ENCODE measurements at regions not wholly inside any gene's neighbourhood (a gene's known extent, or its start where the extent isn't known, plus 50 kb on each side); places are given as distances from the start of the nearest gene placed in this dataset.
A peak's percentile ranks its signal among the peaks of the same experiment; 100 is the strongest.

DNA sequence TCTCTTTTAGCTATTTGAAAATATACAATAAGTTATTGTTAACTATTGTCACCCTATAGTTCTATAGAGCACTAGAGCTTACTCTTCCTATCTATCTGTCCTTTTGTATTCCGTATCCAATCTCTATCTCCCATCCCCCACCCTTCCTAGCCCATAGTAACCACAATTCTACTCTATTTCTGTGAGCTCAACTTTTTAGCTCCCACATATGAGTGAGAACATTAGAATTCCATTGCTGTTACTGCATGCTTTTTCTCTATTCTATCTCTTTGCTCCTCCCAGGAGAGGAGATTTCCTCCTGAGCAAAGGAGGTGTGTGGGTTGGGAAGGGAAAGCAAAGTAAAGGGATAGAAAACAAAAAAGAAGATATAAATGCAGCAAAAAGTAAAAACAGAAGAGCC, 105.6 kb upstream of the SLC4A7 start:
- DNase-seq, result peak; percentile 78

DNA sequence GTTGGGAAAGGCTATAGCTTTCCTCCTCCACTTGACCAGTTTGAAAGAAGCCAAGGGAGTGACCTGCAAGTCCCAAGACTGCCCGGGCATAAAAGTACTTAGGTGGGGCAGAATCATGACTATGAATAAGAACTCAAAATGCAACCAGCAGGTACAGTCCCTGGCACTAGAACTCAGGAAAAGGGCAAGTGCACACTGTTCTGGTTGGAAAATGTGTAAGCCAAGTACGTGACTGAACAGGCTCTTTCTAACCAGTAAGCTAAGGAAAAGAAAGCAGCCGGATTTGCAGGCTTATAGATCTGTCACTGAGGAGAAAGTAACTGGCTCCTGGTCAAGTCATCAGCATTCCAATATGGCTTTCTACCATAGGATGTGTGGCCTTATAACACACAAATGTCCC, 101.2 kb upstream of the SLC4A7 start:
- DNase-seq, result no peak

DNA sequence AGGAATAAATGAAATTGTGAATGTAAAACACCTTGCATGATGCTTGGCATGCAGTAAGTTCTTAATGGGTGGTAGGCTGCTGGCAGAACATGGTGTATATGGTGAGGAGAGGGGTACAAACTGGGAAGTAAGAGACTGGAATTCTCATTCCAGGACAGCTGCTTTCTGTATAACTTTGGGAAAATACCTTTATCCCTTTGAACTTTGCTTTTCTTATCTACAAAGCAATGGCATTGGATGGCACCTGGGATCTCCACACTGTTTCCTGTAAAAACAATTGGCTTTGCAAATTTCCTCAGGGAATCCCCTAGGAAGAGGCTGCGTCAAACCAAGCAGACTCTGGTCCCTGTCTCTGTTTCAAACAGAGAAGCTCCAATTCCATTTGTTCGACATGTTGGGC, 100.7 kb upstream of the SLC4A7 start:
- no peak for DNase-seq

DNA sequence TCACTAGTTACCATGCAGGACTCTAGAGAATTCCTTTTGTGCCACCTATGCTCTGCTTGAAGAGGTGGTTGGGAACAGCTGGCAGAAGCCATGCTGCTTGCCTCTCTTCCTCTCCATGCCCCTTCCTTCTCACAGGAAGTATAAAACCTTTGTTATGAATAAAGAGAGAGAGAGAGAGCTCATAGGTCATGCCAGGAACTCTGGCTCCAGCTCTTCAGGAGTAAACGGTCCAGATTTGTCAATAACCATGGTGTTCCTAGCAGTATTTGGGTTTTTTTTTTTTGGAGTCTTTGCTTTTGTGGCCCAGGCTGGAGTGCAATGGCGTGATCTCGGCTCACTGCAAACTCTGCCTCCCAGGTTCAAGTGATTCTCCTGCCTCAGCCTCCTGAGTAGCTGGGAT, 97.7 kb upstream of the SLC4A7 start:
- DNase-seq, result no peak

DNA sequence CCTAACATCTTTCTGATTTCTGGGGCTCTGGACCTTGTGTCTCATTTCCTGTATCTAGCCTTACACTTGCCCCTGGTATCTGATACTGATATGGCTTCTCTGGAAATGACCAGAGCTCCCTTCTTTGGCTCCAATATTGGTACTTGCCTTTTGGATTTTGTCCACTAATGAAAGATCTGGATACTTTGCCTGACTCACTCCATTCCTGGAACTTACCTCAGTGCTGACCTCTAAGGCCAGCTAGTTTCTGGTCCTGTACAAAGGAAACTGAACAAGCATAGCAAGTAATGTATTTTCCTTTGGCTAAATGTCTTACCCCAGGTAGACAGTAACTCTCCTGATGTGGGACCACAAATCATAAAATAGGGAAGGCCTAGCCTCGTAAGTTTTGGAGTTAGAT, 93.8 kb upstream of the SLC4A7 start:
- DNase-seq, result no peak

DNA sequence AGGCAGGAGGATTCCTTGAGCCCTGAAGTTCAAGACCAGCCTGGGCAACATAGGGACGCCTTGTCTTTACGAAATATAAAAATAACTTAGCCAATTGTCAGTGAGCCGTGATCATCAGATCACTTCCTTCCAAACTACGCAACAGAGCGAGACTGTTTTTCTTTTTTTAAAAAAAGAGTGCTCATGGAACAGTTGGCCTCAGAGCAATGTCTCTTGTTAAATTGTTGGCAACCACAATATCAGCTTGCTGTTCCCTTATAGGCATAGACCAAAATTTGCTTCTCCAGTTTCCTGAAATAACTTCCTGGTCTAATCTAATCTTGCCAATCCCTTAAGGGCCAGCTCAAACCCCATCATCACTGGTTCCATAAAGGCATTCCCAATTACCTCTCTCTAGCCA, 93.3 kb upstream of the SLC4A7 start:
- no peak for DNase-seq

DNA sequence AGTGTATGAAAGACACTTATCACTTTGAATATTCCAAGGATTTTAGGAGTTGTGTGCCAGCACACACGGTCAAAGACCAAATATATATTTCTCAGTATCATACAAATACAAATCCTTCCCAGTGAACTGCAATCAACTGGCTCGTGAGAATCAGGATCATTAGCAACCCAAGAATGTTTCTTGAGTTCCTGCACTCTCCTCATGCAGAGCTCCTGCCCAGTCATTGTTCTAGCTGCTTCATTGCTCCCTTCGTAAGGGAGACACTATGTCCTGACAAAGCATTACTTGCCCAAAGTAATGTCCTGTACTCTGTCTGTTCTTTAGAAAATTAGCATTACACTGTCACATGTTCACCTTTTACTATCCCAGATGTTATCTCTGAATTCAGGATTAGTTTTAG, 92.0 kb upstream of the SLC4A7 start:
- no peak for DNase-seq

DNA sequence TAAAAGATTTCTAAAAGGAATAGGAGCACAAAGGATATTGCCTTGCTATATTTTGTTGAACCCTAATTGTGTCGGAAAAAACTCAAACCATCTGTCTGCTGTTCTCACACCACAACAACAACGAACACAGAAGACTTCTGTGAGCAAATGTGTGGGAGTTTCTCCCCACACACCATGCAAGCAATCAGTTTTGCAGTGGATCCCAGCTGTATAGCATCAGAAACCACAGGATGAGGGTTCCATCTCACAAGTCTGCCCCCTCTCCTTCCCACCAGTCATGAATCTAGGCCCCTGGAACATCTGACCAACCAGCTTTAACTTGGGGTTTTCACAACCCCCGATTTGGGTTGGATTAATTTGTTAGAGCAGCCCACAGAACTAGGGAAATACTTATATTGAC, 91.3 kb upstream of the SLC4A7 start:
- no peak for DNase-seq

DNA sequence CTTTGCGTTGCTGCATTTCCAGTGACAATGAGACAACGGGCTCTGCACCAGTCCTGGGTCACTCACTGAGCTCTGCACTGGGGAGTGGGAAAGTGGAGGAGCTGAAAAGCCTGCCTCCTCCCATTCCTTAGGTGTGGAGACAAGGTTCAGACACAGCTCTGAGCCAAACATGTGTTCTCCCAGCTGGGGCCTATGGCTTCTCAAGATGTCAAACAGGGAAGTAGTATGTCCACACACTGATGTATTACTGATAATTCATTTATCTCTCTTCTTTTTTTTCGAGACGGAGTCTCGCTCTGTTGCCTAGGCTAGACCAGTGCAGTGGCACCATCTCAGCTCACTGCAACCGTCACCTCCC, 90.2 kb upstream of the SLC4A7 start:
- no peak for DNase-seq

DNA sequence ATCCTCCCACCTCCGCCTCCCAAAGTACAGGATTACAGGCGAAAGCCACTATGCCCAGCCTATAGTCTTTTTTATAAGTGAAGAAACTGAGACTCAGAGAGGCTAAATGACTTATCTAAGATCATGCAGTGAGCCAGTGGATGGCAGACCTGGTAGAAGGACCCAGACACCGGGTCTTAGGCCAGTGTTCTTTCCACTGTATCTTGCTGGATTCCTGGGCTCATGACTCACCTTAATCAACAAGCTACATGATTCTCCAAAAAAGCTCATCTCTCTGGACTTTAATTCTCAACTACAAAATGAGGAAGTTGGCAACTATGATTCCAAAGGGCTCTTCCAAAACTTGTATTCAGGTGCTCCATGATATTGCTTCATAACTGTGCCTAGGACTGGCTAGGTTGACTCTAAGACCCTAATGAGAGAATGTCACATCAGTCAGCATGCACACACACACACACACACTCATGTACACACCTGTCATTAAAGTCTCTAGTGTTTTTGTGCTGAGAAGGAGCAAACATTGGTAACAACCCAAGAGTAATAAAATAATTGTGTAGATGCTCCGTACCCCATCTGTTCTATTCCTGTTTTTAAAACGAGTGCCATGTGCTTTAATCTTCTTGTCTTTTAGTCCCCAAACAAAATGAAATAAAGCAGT, 89.7 kb upstream of the SLC4A7 start:
- DNase-seq, result peak; percentile 41

DNA sequence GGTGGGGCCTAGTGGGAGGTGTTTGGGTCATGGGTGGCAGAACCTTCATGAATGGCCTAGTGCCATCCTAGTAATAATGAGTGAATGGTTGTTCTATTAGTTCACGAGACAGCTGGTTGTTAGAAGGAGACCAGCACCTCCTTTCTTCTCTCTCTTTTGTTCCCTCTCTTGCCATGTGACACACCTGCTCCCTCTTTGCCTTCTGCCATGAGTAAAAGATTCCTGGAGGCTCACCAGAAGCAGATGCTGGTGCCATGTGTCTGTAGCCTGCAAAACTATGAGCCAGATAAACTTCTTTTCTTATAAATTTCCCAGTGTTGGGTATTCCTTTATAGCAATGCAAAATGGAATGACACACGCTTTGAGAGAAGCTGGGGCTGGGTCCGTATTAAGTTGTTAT, 89.0 kb upstream of the SLC4A7 start:
- no peak for DNase-seq

DNA sequence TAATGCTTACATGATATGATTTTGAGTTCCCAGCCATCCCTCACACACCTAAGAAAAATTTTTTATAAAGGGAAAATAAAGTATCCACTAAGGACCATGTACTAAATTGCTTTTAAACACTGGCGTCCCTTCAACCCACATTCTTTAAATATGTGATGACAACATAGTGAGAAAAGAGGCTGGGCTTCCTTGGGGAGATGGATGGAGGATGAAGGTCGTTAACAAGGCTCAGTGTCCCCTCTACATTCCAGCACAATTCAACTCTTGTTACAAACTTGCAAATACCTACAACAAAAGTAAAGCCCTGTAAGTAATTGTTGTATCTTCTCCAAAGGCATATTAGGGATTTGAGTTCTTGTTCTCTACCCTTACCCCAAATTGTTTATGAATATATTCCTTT, 87.2 kb upstream of the SLC4A7 start:
- peak; percentile 33 for DNase-seq

DNA sequence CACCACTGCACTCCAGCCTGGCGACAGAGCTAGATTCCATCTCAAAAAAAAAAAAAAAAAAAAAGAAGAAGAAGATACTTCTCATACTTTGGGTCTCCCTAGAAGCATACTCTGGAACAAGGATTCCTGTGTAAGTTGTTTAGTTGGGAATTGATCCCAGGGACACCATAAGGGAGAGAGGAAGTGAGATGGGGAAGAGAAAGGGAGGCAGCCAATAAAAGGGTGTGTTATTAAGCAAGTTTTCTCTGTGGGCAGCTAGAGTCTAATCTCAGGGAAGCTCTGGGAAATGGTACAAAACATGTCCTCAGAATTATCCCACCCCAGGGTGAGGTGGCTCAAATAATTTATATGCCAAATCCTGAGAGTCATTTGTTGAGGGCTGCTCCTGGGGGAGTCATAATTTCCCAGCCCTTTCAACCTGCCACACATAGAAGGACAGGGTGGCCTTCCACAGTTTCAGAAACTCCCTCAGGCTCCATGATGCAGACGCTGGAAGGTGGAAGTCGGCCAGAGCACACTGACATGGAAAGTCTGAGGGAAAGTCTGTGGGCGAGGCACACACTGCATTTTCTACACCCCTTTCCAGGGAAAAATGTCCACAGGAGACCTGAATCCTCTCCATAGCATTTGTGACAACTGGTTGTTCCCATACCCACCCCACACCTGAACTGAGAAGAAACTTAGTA, 86.4 kb upstream of the SLC4A7 start:
- DNase-seq, result peak; percentile 18

DNA sequence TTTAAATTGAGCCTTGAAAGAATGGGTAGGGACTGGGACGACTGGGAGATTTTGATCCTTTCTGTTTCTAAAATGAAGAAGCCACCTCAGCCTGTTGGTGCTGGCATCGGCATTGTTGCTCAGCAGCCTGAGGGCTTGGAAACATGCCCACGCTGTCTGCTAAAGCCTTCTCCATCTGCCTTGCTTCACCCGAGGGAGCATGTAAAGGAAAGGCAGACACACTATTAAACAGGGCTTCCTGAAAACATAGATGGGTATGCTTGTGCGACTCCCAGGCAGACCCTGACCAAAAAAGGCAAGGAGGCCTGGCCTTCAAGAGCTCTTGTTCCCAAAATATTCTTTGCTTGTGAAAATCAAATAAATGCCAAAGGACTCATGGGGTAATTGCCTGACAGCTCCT, 84.2 kb upstream of the SLC4A7 start:
- DNase-seq, result peak; percentile 59

DNA sequence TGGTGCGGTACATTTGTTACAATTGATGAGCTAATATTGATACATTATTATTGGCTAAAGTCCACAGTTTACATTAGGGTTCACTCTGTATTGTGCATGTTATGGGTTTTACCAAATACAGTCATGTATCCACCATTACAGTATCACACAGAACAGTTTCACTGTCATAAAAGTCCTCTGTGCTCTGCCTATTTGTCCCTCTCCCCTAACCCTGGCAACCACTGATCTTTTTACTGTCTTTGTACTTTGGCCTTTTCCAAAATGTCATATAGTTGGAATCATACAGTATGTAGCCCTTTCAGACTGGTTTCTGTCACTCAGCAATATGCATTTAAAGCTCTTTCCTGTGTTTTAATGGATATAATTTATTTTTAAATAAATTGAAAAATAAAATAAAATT, 83.1 kb upstream of the SLC4A7 start:
- no peak for DNase-seq

DNA sequence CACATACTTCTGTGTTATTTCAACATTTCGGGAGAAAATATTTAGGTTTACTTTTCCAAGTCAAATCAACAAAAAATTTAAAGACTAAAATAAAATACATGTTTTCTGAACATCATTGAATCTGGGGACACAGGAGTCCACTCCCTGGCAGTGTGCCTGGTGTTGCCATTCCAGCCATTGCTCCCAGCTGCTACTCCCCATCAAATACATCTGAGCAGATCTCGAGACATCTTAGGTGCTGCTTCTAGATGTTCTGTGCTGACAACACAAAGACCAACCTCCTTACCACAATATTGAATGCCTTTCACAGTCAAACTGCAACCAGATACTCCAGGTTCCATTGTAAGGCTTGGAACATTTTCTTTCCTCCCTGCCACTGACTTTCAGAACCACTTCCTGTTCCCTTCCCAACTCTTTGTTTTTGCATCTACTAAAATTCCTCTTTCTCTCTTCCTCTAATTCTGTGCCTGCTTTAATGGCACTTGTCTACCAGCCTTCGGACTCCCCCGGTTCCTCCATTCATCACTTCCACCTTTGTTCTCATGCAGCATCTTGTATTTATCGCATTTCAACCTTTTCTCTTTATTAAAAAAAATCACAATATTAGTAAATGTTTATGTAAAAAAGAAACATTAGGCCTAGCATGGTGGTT, 81.1 kb upstream of the SLC4A7 start:
- DNase-seq, result no peak

DNA sequence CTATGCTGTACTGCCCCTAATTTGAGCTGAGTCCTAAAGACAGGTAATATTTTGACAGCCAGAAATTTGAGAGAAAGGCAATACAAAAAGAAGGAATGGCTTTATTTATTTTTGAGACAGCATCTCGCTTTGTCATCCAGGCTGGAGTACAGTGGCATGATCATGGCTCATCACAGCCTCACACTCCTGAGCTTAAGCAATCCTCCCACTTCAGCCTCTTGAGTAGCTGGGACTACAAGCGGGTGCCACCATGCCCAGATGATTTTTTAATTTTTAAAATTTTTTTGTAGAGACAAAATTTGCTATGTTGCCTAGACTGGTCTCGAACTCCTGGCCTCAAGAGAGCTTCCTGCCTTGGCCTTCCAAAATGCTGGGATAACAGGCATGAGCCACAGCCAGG, 77.4 kb upstream of the SLC4A7 start:
- no peak for DNase-seq

DNA sequence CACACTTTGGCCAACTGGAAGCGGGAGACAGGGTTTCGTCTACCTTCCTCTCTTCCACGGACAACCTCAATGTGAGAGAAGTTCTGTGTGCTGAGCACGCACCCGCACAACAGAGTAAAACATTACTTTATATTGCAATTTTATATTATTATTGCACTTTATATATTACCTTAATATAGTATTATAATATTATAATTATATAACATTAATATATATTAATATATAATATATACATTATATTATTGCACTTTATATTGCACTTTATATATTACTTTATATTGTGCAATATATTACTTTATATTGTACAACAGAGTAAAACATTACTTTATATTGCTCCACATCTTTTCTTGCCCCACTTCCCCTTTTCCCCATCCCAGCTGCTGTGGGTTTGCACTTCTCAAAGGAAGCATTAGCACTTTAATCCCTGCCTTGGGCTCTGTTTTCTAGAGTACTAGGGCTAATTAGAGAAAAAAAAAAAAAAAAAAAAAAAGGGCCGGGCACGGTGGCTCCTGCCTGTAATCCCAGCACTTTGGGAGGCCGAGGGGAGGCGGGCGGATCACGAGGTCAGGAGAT, 76.4 kb upstream of the SLC4A7 start:
- DNase-seq, result no peak

DNA sequence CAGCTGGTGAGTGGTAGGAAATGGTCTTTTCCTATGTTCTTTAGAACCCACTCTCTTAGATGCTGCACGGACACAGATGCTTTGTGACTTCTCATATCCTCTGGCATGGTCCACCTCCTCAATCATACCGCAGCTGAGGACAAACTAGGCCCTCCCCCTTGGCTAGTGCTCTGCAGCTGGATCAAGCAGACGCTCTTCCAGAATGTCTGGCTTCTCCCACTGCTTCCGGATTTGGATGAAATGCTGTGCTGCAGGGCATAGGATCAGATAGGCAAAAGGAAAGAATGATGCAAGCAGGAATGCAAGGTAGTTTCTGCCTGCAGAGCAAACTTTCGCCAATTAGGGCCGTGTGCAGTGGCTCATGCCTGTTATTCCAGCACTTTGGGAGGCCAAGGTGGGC, 75.7 kb upstream of the SLC4A7 start:
- DNase-seq, result peak; percentile 84

DNA sequence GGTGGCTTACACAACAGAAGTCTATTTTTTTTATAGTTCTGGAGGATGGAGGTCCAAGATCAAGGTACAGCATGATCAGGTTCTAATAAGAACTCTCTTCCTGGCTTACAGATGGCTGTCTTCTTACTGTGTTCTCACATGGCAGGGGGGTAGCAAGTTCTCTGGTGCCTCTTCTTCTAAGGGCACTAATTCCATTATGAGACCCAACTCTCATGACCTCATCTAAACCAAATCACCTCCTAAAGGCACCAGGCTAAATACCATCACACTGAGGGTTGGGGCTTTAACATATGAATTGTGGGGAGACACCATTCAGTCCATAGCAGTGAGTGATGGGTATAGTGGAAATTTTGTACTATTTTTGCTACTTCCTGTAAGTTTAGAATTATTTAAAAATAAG, 75.2 kb upstream of the SLC4A7 start:
- DNase-seq, result no peak

DNA sequence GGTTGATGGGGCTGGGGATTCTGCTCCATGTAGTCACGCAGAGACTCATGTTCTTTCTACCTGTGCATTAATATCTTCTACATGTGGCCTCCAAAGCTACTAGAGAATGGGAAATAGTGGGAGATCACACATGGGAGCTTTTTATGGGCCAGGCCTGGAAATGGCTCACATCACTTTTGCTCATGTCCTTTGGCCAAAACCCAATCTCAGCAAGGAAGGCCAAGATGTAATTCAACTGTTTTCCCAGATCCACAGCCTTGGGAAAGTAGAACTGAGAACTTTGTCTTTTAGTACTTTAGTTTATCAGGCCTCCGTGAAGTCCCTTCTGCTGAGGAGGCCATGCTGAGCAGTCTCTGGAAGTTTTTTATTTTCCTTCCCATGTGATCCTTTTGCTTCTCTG, 73.2 kb upstream of the SLC4A7 start:
- DNase-seq, result no peak

DNA sequence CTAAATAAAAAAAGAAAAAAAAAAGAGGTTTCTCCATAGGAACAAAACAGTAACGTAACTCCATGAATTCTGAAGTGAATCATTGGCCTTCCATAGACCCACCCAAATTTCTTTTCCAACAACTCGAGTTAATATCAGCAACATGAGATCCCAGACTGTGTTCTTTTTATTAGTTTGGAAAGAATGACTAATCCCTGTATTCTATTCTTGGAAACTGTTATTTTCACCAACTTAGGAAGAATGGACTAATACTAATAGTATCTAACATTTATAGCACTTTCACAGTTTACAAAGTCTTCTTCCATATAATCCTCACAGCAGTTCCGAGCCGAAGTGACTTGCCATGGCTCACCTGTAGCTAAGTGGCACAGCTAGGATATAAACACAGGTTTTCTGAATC, 72.7 kb upstream of the SLC4A7 start:
- peak; percentile 81 for DNase-seq

DNA sequence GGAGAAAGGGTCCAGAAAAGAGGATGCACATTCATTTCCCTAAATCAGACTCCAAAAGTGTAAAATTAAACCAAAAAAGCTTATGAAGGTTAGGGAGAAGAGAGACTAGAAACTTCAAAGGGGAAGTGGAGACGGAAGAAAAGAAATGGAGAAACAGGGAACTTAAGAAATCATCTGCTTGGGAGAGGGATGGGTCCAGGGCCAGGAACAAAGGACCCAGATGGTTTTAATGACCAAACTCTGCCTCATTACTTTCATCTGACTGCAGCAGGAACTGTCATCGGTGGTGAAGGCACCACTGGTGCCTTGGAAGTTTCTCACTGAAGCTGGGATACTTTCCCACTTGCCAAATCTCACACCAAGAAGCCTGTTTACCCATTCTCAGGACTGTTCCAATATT, 70.5 kb upstream of the SLC4A7 start:
- peak; percentile 56 for DNase-seq

DNA sequence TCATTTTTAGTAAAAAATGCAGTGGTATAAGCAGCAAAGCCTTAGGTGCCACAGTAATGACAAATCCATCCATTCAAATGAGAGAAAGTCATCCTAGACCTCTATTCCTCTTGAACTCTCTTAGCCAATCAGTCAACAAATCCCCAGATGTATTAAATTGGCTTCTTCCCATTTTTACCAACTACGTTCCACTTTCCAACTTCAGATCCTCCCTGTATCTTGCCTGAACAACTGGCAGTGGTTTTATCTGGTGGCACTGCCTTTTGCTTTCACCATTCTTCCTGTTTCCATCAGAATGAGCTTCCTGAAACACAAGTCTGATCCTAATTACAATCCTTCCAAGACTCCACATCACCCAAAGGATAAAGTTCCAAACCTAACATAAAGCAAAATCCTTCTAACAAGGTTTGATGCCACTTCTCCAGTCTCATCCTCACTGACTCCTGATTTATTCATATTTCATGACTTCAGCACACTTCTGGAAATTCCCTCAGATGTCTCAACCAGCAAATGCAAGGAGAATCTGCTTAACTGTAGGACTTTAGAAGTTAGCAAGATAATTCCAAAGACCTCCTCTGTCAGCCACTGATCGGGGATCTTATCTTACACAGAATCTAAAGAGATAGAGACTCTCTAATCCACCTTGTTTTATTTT, 69.8 kb upstream of the SLC4A7 start:
- peak; percentile 51 for DNase-seq
